ENCODE measurements at regions not wholly inside any gene's neighbourhood (a gene's known extent, or its start where the extent isn't known, plus 50 kb on each side); places are given as distances from the start of the nearest gene placed in this dataset.

DNA sequence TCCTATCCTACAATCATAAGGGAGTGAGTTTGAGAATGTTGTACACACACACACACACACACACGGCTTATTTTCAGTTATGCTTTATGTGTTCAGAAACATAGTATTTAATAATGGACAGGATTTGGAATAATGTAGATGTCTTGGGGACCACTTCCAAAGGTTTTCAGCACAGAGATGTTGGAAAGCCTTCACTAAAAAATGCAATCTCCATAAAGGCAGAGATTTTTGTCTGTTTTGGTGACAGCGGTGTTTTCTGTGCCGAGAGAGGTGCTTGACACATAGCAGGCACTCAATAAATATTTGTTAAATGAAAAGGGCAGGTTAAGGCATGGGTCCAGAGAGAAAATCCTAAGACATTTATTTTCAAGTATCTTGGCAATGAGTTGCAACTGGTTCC lies 428.2 kb upstream of the RGMA start:
- no peak for DNase-seq

- DNase-seq = no peak
These were observed 426.4 kb upstream of the RGMA start for GRCh38 chr15:93515256-93516051.

DNA sequence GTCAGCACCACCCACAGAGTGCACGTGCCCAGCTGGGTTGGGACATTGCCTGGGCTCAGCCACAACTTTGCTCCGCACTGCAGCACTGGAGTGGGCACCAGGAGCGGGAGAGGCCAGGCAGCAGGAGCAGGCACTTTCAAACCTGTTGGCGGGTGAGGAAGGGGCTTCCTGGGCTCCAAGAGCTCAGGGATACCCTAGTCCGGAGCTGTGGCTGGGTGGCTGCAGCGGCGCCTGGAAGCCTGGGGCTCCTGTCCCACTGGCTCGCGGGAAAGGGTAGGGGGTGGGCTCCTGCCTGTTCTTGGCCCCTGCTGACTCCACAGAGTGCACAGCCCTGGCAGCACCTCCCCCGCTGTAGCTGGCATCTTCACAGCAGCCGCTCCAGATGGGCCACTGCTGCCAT lies 417.6 kb upstream of the RGMA start:
- no peak for DNase-seq

GRCh38 chr15:93505506-93505905 lies 416.5 kb upstream of the RGMA start:
- no peak for DNase-seq

DNA sequence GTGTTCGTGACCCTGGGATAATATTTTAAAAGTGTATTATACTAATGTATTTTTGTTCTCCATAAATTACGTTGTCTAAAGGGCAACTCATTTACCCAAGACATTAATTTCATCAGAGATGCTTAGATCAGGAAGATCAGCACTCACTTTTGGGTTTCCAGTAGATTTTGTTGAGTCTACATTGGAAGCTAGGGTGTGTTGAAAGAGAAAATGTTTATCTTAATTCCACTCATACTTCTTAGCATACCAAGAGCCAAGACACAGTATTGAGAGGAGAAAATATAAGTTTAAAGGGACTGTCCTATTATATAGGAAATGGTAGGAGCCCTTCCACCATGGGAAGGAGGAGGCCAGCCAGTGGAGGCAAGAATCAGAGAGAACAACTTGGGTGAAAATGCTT lies 412.9 kb upstream of the RGMA start:
- DNase-seq = no peak

- DNase-seq = no peak
These were observed 411.1 kb upstream of the RGMA start for GRCh38 chr15:93500155-93500554.

DNA sequence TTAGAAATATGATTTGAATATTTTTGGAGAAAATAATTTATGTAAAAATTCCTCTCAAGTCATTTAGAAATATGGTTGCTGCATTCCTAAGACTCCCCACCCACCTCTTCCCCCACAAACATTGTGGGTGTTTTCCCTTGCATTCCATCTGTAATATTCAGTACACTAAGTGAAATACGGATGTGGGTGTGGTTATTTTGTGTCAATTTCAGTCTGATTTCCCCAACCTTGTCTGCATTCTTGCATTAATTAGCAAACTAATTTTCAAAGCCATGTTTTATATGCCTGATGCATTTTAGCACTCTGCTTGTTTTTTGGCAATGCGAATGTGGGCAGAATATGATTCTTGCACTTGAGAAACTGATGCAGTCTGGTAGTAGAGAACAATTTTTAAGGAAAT lies 408.3 kb upstream of the RGMA start:
- no peak for DNase-seq

DNA sequence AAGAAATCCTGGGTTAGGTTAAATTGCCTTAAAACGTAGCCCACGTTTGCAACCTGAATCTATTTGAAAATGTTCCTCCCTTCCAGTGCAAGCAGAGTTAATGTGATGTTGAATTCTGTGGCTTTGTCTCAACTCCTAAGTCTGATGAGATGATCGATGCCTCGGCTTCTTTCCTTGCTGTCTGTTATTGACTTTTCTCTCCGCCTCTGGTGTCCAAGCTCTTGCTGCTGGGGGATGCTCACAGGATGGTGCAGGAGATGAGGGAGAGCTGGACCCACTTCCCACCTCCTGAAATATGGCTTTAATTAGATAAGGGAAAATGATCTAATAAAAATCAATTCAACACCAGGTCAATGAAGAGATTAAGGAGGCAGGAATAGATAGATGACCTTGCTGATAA lies 407.9 kb upstream of the RGMA start:
- DNase-seq = no peak

DNA sequence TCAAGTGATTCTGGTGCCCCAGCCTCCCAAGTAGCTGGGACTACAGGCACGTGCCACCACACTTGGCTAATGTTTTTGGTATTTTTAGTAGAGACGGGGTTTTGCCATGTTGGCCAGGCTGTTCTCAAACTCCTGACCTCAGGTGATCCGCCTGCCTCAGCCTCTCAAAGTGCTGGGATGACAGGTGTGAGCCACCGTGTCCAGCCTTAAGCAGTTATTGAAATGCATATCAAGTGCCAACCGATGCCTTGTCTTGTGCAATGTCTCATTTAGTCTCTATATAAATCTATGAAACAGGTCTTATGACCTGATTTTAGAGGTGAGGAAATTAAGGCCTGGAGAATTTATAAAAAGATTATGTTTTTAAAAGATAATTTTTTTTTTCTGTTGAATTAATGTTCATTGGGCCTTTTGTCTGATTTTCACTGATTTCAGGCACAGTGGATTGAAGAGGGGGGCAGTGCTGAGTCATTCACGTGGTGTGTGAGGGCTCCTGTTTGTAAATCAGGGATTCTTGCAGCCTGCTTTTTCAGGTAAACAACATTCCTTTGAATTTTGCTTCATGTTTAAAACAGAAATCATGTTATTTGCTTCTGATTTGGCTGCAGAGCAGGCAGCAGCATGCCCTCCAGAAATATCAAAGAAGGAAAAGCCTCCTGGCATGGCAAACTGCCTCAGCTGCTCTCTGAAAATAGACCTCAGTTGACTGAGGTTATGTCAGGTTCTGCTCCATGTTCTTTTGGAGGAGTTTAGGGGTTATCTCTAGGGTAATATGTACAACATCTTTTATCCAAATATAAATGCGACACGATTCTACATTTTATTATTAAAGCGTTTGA lies 407.0 kb upstream of the RGMA start:
- no peak for DNase-seq

DNA sequence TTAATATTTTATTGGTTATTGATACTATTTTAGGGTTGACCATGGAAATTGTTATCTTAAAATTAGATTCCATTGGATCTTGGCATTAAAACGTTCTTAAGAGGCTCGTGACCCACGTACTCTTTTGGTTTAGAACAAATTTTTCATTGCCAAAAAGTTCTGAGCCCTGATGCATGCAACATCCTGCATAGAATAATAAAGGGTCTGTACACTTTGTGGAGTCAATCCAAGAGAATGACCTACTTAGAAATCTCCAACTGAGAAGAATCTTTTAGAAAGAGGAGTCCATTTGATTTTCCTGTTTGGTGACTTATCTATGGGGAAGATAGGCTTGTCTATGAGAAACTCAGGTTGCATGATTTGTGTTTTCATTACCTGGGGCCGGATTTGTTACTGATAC lies 404.2 kb upstream of the RGMA start:
- no peak for DNase-seq

GRCh38 chr15:93491291-93491690 lies 402.3 kb upstream of the RGMA start:
- no peak for DNase-seq

DNA sequence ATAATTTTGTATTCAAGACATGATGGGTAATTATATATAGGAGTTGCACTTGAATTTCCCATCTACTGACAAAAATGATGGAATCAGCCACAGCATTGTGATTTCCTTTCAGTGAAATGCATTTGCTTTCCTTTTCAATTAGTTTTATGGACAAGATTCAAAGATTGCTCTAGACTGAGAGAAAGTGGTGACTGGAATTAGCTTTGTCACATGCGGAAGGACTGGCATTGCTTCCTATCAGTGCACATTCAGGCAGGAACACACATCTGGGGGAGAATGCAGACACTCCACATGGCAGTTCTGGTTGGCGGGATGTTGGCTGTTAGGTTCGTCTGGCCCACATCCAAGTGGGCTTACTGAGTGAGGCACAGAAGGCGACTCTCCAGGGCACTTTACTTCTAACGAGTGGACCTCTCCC lies 399.3 kb upstream of the RGMA start:
- no peak for DNase-seq

DNA sequence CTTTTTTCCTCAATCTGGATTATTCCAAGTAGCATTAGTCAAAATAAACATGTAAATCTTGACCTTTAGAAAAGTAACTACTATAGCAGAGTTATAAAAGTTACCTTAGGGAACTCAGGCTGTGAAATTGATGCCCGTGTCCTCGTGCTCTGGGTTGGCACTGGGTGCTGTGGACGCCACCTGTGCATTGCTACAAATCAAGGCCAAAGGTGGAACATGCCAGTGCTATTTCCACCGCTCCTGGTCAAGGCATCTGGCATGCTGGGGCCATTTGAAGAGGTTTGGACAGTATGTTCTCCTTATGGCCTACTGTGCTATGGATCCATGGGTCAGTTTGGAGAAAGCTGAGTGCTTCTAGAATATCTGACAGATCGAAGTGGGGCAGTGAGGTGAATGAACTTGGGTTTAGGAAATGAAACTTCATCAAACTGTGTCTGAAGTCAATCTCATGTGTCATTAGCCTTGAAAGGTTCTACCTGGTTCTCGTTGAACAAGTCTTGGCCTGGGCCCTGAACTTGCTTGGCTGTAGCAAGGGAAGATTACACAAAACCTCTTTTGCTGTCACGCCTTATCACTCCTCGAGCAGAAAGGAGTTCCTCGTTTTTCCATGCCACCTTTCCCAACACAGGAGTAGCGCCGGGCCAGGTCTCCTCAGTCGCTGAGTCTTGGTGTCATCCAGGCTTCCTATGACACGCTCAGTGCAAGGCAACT lies 397.6 kb upstream of the RGMA start:
- no peak for DNase-seq

DNA sequence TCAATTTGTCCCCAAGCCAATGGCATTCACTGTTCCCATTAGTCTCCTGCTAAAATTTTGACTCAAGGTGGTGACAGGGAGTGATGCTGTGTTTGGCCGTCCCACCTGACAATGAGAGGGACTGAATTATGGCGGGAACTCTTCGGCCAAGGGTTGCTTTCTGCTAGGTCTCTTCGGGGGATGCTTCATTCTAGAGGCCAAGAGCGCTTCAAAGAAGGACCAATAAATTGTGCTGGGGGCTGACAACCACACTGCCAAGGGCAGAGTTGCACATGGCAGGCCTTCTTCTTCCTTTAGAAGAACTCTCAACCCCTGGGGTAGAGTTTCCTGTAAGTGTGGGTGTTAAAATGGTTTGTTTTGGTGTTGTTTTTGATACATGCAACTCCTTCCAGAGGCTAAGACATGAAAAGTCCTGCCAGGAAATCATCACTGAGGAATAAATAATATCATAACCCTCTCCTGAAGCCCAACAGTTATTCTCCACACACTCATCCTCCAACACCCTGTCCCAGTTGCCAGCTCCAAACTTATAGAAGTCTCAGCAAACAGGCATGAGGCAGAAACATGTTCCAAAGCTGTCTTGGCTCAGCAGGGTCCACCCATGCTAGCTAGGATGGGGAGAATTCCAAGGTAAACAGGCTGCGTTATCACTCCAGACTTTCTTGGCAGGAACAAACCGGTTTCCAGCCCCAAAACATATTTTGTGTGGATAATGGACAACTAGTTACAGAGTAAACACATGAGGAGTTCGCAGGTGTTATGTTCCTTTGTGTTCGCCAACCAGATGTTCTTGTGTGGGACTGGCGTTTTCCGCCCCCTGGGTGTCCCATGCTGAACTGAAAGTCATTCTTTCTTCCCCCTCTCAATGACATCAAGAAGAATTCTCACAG lies 396.7 kb upstream of the RGMA start:
- DNase-seq = no peak

DNA sequence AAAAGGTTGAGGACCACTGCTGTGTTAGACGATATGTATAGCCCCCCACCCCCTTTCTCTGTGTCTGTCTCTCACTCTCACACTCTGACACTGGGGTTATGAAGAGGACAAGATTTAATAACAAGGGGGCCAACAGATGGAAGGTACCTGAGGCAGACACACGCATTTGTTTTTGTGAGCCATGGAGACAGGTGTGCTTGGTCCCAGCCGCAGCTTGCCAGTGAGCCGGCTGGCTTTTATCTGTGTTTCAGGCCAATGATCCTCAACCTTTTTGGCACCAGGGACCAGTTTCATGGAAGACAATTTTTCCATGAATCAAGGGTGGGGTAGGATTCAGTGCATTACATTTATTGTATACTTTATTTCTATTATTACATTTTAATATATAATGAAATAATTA lies 394.9 kb upstream of the RGMA start:
- DNase-seq = no peak

DNA sequence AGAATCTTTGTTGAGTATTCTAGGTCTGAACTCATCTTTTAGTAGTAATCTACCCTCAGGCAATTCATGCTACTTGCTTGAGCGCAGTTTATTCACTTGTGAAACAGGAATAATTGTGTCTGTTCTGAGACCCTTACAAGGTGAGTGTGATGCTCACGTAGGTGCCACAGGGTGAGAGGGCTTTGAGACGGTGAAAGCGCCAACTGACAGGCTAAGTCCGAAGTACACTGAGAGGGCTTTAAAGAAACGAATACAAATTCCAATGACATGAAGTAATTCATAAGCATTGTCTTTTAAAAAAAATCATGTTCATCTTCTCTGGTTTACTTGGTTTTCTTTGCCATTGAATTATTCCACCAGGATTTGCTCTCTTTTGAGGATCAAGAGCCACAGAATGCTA lies 393.7 kb upstream of the RGMA start:
- no peak for DNase-seq

- DNase-seq = no peak
These were observed 390.7 kb upstream of the RGMA start for GRCh38 chr15:93479715-93480114.

GRCh38 chr15:93478947-93479346 lies 389.9 kb upstream of the RGMA start:
- DNase-seq = no peak

DNA sequence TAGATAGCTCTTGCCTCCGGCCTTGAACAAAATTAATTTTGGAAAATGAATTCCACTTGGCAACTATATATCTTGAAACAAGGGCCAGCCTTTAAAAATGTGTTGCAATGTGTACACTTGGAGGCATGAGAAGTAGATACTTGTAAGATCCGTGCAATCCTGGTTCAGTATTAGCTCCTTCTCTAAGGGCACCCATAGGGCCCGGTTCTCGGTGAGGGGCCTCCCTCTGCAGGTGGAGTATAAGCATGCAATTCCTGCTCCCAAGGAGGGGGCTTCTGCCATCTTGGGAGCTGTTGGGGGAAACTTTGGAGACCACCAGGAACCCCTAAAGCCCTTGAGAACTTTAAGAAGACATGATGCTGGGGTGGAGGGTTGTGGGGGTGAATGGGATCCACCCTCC lies 388.7 kb upstream of the RGMA start:
- no peak for DNase-seq

GRCh38 chr15:93477188-93477587 lies 388.2 kb upstream of the RGMA start:
- DNase-seq = no peak

DNA sequence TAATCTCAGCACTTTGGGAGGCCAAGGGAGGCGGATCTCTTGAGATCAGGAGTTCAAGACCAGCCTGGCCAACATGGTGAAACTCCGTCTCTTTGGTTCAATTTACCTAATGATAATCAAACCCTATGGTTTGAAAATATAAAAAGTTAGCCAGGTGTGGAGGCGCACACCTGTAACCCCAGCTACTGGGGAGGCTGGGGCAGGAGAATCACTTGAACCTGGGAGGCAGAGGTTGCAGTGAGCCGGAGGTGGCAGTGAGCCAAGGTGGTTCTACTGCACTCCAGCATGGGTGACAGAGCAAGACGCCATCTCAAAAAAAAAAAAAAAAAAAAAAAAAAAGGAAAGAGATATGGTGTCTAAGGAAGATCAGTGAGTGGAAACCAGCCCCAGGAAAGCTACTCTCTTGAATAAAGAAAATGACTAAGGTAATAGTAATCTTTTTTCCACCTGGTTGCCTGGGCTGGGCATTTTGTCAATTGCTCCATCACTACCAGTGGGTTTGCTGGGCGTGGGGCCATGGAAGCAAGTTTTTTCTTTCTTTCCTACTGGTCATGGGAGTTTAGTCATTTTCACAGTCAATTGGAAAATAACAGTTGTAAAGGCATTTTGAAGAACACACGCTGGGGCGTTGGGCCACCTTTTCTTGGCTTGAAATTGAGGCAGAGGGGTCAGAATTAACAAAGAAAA lies 387.6 kb upstream of the RGMA start:
- no peak for DNase-seq

GRCh38 chr15:93474728-93475127 lies 385.7 kb upstream of the RGMA start:
- no peak for DNase-seq

Data from amniotic stem cell (primary cell).